ENCODE measurements at regions not wholly inside any gene's neighbourhood (a gene's known extent, or its start where the extent isn't known, plus 50 kb on each side); places are given as distances from the start of the nearest gene placed in this dataset.
A peak's percentile ranks its signal among the peaks of the same experiment; 100 is the strongest.
"Not testable (repeated sequence)": the region's sequence is repeated elsewhere in the genome, so short reads cannot be mapped to it uniquely, and the experiment has no call there.

- no peak for DNase-seq (ENCODE audit: low spot score)
- ATAC-seq, result no peak
Measured at GRCh38 chr18:39480494-39481195, 1915.0 kb upstream of the CELF4 start.

- no peak for DNase-seq (ENCODE audit: low spot score)
- no peak for ATAC-seq
Measured at GRCh38 chr18:39464006-39464405, 1898.4 kb upstream of the CELF4 start.

- ATAC-seq (no peak), DNase-seq (ENCODE audit: low spot score) (no peak)
Measured at GRCh38 chr18:39462436-39462835, 1896.8 kb upstream of the CELF4 start.

GRCh38 chr18:39460136-39460535, 1894.5 kb upstream of the CELF4 start:
- DNase-seq (ENCODE audit: low spot score) (no peak), ATAC-seq (no peak)

GRCh38 chr18:39455285-39455684, 1889.7 kb upstream of the CELF4 start:
- ATAC-seq (no peak), DNase-seq (ENCODE audit: low spot score) (no peak)

GRCh38 chr18:39454866-39455265, 1889.3 kb upstream of the CELF4 start:
- no peak for ATAC-seq
- DNase-seq (ENCODE audit: low spot score), result no peak

DNA sequence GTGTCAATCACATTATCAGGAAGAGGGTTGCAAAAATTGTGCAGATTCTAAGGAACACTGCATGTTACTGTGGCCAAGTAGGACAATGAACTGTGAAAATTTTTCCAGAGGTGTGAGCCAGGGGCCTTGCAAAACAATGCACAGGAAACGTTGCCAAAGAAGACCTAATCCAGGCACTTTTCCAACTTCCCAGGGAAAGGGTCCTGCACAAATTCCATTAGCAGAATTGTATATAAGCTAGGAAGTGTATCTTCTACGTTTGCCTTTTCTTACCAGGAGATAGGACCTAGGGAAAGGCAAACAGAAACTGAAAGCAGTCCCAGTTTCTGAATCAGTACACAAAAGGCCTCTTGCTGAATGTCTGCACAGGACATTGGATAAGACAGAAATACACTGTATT, 1888.3 kb upstream of the CELF4 start:
- ATAC-seq (peak; percentile 97), DNase-seq (ENCODE audit: low spot score) (peak; percentile 49)

DNA sequence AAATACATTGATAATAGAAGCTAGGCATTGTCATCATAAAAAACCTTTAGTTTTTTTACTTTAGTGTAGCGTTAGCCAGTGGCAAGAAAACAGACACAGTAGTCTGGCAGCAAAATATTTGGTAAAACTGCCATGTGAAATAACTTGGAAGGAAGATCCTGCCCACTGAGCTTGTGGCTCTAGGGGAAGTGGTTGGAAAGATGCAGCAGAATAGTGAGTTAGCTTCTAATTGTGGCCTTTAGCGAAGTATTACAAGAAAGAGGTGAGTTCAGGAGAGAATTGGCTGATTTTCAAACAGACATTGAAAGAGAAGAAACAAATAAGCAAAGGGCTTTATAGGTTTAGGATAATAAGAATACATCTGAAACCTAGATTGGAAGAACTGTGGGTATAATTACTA, 1887.8 kb upstream of the CELF4 start:
- DNase-seq (ENCODE audit: low spot score) (no peak), ATAC-seq (no peak)

DNA sequence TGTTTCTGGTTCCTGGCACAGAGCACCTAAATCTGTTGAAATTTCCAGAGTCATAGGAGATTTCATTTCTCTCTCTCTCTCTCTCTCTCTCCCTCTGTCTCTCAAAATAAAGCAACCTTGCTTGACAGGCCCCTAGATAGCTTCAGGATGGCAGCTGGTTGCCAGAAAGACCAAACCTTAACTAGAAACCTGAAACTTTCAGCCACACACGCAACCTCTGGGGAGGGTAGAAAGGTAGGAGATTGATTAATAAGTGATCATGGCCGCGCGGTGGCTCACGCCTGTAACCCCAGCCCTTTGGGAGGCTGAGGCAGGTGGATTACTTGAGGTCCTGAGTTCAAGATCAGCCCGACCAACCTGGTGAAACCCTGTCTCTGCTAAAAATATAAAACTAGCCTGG, 1885.4 kb upstream of the CELF4 start:
- no peak for DNase-seq (ENCODE audit: low spot score)
- no peak for ATAC-seq

- ATAC-seq, result no peak
- no peak for DNase-seq (ENCODE audit: low spot score)
Measured at GRCh38 chr18:39449566-39449965, 1884.0 kb upstream of the CELF4 start.

GRCh38 chr18:39448942-39449341, 1883.3 kb upstream of the CELF4 start:
- no peak for ATAC-seq
- no peak for DNase-seq (ENCODE audit: low spot score)

GRCh38 chr18:39444957-39445356, 1879.4 kb upstream of the CELF4 start:
- ATAC-seq; DNase-seq (ENCODE audit: low spot score): not testable (repeated sequence)

- ATAC-seq (no peak), DNase-seq (ENCODE audit: low spot score) (no peak)
Measured at GRCh38 chr18:39441648-39442047, 1876.0 kb upstream of the CELF4 start.

- DNase-seq (ENCODE audit: low spot score) (no peak), ATAC-seq (no peak)
Measured at GRCh38 chr18:39435996-39436395, 1870.4 kb upstream of the CELF4 start.

GRCh38 chr18:39435209-39435608, 1869.6 kb upstream of the CELF4 start:
- ATAC-seq, result peak; percentile 72
- no peak for DNase-seq (ENCODE audit: low spot score)

GRCh38 chr18:39434223-39434920, 1868.8 kb upstream of the CELF4 start:
- ATAC-seq, result peak; percentile 47

DNA sequence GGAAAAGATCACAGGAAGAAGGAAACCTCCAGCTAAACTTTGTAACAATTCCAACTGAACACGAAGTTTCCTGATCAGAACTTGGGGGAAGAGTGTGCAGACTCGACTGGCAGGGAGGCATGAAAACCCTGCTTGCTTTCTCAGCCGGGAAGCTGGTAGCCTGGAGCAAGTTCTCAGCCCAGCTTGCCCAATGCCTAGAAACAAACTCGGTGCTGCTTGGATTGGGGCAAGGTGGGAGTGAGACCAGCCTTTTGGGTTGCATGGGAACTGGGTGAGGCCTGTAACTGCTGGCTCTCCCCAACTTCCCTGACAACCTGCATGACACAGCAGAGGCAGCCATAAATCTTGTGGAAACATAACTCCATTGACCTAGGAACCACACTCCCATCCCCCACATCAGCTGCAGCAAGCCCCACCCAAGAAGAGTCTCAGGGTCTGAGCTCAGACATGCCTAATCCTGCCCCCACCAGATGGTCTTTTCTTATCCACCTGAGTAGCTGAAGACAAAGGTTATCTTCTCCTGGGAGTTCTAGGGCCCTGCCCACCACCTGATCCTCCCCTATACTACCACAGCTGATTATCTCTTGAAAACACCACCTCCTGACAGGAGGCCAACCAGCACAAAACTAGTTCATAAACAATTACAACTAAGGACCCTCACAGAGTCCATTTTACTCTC, 1859.7 kb upstream of the CELF4 start:
- ATAC-seq, result no peak
- DNase-seq (ENCODE audit: low spot score), result no peak

More at GRCh38 chr18:39434223-39434920, 1868.8 kb upstream of the CELF4 start:
- no peak for DNase-seq (ENCODE audit: low spot score)

DNA sequence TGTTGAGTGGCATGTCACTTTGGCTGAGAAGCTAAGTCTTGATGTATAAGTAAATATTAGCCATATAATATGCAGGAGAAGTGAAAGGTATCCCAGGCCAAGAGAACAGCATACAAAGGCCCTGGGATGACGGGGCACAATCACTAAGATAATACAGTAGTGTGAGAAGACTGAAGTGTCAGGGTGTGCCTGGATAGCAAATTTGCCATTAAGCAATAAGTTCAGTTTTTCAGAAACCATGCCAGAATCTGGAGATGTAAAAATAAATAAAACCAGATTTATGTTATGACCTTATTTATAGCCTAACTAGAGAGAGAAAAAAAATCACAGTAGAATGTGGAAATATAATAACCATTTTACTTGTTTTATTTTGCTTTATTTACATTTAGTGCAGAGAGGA, 1858.7 kb upstream of the CELF4 start:
- no peak for ATAC-seq
- DNase-seq (ENCODE audit: low spot score), result no peak

- DNase-seq (ENCODE audit: low spot score) (no peak), ATAC-seq (no peak)
Measured at GRCh38 chr18:39421276-39421675, 1855.7 kb upstream of the CELF4 start.

GRCh38 chr18:39419315-39419714, 1853.7 kb upstream of the CELF4 start:
- no peak for ATAC-seq
- DNase-seq (ENCODE audit: low spot score), result no peak

- ATAC-seq, result no peak
- no peak for DNase-seq (ENCODE audit: low spot score)
Measured at GRCh38 chr18:39415471-39415870, 1849.9 kb upstream of the CELF4 start.
